GM23338 (cell line): ENCODE measurements at regions not wholly inside any gene's neighbourhood (a gene's known extent, or its start where the extent isn't known, plus 50 kb on each side); places are given as distances from the start of the nearest gene placed in this dataset.

Source experiments
- ATAC-seq: fragments of 200-7000 bp; cut with Tn5 transposase; 3 replicates; pipeline ENCODE4 v1.9.1; 2020
- DNase-seq: peaks from one replicate; pipeline ENCODE4 v3.0.0-alpha.2; 2015; ENCODE audit warnings: low spot score
- H2AFZ ChIP-seq: fragments of 200-600 bp; sonication (generic); 2 replicates; pipeline ENCODE4 v1.8.0; 2016; ENCODE audit warnings: antibody characterized with exemption, mild to moderate bottlenecking, moderate library complexity
- H3F3A ChIP-seq: fragments of 200-600 bp; sonication (generic); replicated peaks from 2 replicates; pipeline ENCODE4 v1.8.0; 2017; ENCODE audit warnings: antibody characterized with exemption, mixed run types, low read depth
- H3K27ac ChIP-seq: fragments of 200-600 bp; sonication (generic); 2 replicates; pipeline ENCODE4 v1.6.1; 2016; ENCODE audit warnings: low read depth
- H3K27me3 ChIP-seq: fragments of 200-600 bp; sonication (generic); 2 replicates; pipeline ENCODE4 v1.8.0; 2016; ENCODE audit warnings: mild to moderate bottlenecking, mixed run types, moderate library complexity; ENCODE audit not compliant: insufficient read depth
- H3K36me3 ChIP-seq: fragments of 200-600 bp; sonication (generic); 2 replicates; pipeline ENCODE4 v1.8.0; 2016; ENCODE audit warnings: mild to moderate bottlenecking; ENCODE audit not compliant: insufficient read depth
- H3K4me1 ChIP-seq: fragments of 200-600 bp; sonication (generic); 2 replicates; pipeline ENCODE4 v1.8.0; 2016; ENCODE audit warnings: mild to moderate bottlenecking, moderate library complexity; ENCODE audit not compliant: insufficient read depth
- H3K4me2 ChIP-seq: fragments of 200-600 bp; sonication (generic); 2 replicates; pipeline ENCODE4 v1.7.1; 2017; ENCODE audit warnings: mixed run types
- H3K4me3 ChIP-seq: fragments of 200-600 bp; sonication (generic); 2 replicates; pipeline ENCODE4 v1.6.1; 2016; ENCODE audit warnings: mixed run types
- H3K79me2 ChIP-seq: fragments of 200-600 bp; sonication (generic); replicated peaks from 2 replicates; pipeline ENCODE4 v1.8.0; 2017; ENCODE audit warnings: mild to moderate bottlenecking; ENCODE audit not compliant: insufficient read depth
- H3K9me2 ChIP-seq: fragments of 200-600 bp; sonication (generic); 2 replicates; pipeline ENCODE4 v1.8.0; 2017; ENCODE audit not compliant: insufficient read depth
- H4K20me1 ChIP-seq: fragments of 200-600 bp; sonication (generic); replicated peaks from 2 replicates; pipeline ENCODE4 v1.8.0; 2017; ENCODE audit warnings: mild to moderate bottlenecking; ENCODE audit not compliant: insufficient read depth
- H3K27ac Mint-ChIP-seq: 2 replicates; pipeline ENCODE4 v1.8.0; 2020; ENCODE audit warnings: inconsistent platforms, mild to moderate bottlenecking, moderate library complexity, mixed read lengths
- H3K27me3 Mint-ChIP-seq: 3 replicates; pipeline ENCODE4 v1.8.0; 2022; ENCODE audit warnings: low read depth, mild to moderate bottlenecking, moderate library complexity, mixed read lengths, inconsistent platforms; ENCODE audit not compliant: insufficient read depth, poor library complexity
- H3K36me3 Mint-ChIP-seq: 3 replicates; pipeline ENCODE4 v1.8.0; 2021; ENCODE audit warnings: low read depth, mild to moderate bottlenecking, inconsistent platforms, moderate library complexity, mixed read lengths
- H3K4me1 Mint-ChIP-seq: 3 replicates; pipeline ENCODE4 v1.8.0; 2020; ENCODE audit warnings: mild to moderate bottlenecking, inconsistent platforms, mixed read lengths
- H3K4me3 Mint-ChIP-seq: 3 replicates; pipeline ENCODE4 v1.8.0; 2021; ENCODE audit warnings: moderate library complexity, mild to moderate bottlenecking, inconsistent platforms, mixed read lengths
- H3K9me3 Mint-ChIP-seq: 3 replicates; pipeline ENCODE4 v1.8.0; 2020; ENCODE audit warnings: moderate library complexity, mild to moderate bottlenecking, inconsistent platforms, mixed read lengths
- CTCF ChIP-seq, 2 experiments: fragments of 200-600 bp in 1 of 2; sonication (generic) in 1 of 2; conservative IDR thresholded peaks; 2 replicates each; pipeline versions ENCODE4 v1.5.1 to v1.6.1; 2016 to 2017; ENCODE audit warnings: antibody characterized with exemption in 2 of 2, low read depth in 2 of 2, mild to moderate bottlenecking in 2 of 2, moderate library complexity in 1 of 2
- ETS1 ChIP-seq: IDR thresholded peaks from 2 replicates; pipeline ENCODE4 v1.6.1; 2016; ENCODE audit warnings: antibody characterized with exemption
- JUNB ChIP-seq: IDR thresholded peaks from one replicate; pipeline ENCODE4 v1.6.1; 2016; ENCODE audit warnings: antibody characterized with exemption; ENCODE audit not compliant: unreplicated experiment
- NANOG ChIP-seq: IDR thresholded peaks from 2 replicates; pipeline ENCODE4 v1.6.1; 2016; ENCODE audit warnings: antibody characterized with exemption, borderline replicate concordance
- POLR2AphosphoS5 ChIP-seq: IDR thresholded peaks from 2 replicates; pipeline ENCODE4 v1.6.1; 2016; ENCODE audit warnings: antibody characterized with exemption, low read depth
- TF ChIP-seq, protein P1 (sequence below): fragments of 250-450 bp; sonication (Bioruptor Pico); IDR thresholded peaks from 2 replicates; pipeline ENCODE4 v1.5.0; 2020; ENCODE audit warnings: mild to moderate bottlenecking, moderate library complexity

DNA sequence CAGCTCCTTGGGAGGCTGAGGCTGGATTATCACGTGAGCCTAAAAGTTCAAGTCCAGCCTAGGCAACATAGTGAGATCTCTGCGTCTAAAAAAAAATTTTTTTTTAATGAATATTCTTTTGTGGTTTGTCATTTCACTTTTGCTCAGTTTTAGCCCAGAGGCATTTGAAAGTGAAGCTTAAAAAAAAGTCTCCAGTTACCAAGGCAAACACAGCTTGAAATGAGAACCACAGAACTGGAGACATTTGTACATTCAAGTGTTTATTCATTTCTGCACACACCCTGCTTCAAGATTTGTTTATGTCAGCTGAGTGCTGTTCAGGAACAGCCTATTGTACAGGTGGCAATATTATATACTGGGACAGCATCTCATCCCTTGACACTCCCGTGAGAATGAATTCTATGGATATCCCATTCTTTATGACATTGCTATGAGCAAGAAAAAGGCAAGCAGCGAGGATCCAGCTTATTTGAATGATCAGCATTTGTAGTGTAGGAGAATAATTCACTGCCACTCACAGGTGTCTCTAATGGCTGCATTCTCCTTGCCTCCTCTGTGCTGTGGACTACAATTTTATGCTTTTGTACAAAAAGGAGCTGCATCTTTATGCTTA lies 444.8 kb upstream of the GRM7 start:
- Mint-ChIP-seq H3K4me1 (no peaks in the 10 kb centered on the region; the same call in 2 of the 3 replicates), H3K27me3 (no peaks in the 10 kb centered on the region), H3K9me3 (peaks cover 53% of the 10 kb centered on the region), H3K27ac (no peak overlapping the region), H3K4me3 (no peak overlapping the region), H3K36me3 (no peaks in the 10 kb centered on the region)
- Histone ChIP-seq H3K79me2 (no peaks in the 10 kb centered on the region), H2AFZ (no peak overlapping the region), H3K4me2 (no peak overlapping the region), H3F3A (no peaks in the 10 kb centered on the region), H3K36me3 (peaks cover 18% of the 10 kb centered on the region), H3K4me3 (no peak overlapping the region), H4K20me1 (no peaks in the 10 kb centered on the region), H3K27me3 (no peaks in the 10 kb centered on the region), H3K9me2 (no peaks in the 10 kb centered on the region), H3K4me1 (no peaks in the 10 kb centered on the region), H3K27ac (no peak overlapping the region)
- ATAC-seq (no peak), DNase-seq (no peak)
- TF ChIP-seq ETS1 (no peak), NANOG (no peak), POLR2AphosphoS5 (no peak), CTCF (conservative IDR thresholded peaks at IDR 0.05; ENCODE audit: low read depth in 2 of 2) (no peak), JUNB (no peak)
- TF ChIP-seq, protein P1, sequence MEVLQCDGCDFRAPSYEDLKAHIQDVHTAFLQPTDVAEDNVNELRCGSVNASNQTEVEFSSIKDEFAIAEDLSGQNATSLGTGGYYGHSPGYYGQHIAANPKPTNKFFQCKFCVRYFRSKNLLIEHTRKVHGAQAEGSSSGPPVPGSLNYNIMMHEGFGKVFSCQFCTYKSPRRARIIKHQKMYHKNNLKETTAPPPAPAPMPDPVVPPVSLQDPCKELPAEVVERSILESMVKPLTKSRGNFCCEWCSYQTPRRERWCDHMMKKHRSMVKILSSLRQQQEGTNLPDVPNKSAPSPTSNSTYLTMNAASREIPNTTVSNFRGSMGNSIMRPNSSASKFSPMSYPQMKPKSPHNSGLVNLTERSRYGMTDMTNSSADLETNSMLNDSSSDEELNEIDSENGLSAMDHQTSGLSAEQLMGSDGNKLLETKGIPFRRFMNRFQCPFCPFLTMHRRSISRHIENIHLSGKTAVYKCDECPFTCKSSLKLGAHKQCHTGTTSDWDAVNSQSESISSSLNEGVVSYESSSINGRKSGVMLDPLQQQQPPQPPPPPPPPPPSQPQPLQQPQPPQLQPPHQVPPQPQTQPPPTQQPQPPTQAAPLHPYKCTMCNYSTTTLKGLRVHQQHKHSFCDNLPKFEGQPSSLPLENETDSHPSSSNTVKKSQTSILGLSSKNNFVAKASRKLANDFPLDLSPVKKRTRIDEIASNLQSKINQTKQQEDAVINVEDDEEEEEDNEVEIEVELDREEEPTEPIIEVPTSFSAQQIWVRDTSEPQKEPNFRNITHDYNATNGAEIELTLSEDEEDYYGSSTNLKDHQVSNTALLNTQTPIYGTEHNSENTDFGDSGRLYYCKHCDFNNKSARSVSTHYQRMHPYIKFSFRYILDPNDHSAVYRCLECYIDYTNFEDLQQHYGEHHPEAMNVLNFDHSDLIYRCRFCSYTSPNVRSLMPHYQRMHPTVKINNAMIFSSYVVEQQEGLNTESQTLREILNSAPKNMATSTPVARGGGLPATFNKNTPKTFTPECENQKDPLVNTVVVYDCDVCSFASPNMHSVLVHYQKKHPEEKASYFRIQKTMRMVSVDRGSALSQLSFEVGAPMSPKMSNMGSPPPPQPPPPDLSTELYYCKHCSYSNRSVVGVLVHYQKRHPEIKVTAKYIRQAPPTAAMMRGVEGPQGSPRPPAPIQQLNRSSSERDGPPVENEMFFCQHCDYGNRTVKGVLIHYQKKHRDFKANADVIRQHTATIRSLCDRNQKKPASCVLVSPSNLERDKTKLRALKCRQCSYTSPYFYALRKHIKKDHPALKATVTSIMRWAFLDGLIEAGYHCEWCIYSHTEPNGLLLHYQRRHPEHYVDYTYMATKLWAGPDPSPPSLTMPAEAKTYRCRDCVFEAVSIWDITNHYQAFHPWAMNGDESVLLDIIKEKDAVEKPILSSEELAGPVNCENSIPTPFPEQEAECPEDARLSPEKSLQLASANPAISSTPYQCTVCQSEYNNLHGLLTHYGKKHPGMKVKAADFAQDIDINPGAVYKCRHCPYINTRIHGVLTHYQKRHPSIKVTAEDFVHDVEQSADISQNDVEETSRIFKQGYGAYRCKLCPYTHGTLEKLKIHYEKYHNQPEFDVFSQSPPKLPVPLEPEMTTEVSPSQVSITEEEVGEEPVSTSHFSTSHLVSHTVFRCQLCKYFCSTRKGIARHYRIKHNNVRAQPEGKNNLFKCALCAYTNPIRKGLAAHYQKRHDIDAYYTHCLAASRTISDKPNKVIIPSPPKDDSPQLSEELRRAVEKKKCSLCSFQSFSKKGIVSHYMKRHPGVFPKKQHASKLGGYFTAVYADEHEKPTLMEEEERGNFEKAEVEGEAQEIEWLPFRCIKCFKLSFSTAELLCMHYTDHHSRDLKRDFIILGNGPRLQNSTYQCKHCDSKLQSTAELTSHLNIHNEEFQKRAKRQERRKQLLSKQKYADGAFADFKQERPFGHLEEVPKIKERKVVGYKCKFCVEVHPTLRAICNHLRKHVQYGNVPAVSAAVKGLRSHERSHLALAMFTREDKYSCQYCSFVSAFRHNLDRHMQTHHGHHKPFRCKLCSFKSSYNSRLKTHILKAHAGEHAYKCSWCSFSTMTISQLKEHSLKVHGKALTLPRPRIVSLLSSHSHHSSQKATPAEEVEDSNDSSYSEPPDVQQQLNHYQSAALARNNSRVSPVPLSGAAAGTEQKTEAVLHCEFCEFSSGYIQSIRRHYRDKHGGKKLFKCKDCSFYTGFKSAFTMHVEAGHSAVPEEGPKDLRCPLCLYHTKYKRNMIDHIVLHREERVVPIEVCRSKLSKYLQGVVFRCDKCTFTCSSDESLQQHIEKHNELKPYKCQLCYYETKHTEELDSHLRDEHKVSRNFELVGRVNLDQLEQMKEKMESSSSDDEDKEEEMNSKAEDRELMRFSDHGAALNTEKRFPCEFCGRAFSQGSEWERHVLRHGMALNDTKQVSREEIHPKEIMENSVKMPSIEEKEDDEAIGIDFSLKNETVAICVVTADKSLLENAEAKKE = no peak
